Thyroid gland (tissue), 4 donors: ENCODE measurements at regions not wholly inside any gene's neighbourhood (a gene's known extent, or its start where the extent isn't known, plus 50 kb on each side); places are given as distances from the start of the nearest gene placed in this dataset.

Experiments used
- POLR2A ChIP-seq, 2 donors: fragments of 450-650 bp; IDR thresholded peaks; one replicate each; pipeline ENCODE4 v1.6.1; 2017; ENCODE audit warnings: antibody characterized with exemption in 2 of 2, mild to moderate bottlenecking in 2 of 2, moderate library complexity in 1 of 2
- TF ChIP-seq, protein P1 (sequence below), 6 experiments: fragments of 200-600 bp in 3 of 6; fragments of 450-650 bp in 3 of 6; sonication (generic) in 3 of 6; IDR thresholded peaks; one replicate each; pipeline ENCODE4 v1.5.1; 2016 to 2019; ENCODE audit warnings: antibody characterized with exemption in 6 of 6, mild to moderate bottlenecking in 2 of 6, inconsistent platforms in 1 of 6, moderate library complexity in 1 of 6

DNA sequence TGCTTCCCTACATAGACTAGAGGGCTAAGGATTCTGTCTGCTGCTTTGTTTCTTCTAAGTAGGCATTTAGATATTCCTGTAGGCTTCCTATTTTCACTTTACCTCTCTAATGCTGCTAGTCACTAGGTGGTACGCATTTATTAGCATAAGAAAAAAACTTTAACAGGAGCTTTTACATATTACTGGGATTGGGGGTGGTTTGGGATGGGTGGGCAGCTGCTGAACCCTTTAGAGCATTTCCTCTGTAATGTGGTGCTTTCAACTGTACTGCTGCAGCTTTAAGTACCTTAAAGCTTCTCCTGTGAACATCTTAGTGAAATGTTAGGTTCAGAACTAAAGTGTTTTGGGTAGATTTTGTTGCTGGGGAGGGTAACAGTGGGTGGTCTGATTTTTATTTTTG lies 92.6 kb downstream of the ZNF486 start:
- TF ChIP-seq, protein P1, sequence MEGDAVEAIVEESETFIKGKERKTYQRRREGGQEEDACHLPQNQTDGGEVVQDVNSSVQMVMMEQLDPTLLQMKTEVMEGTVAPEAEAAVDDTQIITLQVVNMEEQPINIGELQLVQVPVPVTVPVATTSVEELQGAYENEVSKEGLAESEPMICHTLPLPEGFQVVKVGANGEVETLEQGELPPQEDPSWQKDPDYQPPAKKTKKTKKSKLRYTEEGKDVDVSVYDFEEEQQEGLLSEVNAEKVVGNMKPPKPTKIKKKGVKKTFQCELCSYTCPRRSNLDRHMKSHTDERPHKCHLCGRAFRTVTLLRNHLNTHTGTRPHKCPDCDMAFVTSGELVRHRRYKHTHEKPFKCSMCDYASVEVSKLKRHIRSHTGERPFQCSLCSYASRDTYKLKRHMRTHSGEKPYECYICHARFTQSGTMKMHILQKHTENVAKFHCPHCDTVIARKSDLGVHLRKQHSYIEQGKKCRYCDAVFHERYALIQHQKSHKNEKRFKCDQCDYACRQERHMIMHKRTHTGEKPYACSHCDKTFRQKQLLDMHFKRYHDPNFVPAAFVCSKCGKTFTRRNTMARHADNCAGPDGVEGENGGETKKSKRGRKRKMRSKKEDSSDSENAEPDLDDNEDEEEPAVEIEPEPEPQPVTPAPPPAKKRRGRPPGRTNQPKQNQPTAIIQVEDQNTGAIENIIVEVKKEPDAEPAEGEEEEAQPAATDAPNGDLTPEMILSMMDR (IDR thresholded peaks at IDR 0.05), result no peak
- TF ChIP-seq POLR2A (IDR thresholded peaks at IDR 0.05), result no peak
